ENCODE measurements at regions not wholly inside any gene's neighbourhood (a gene's known extent, or its start where the extent isn't known, plus 50 kb on each side); places are given as distances from the start of the nearest gene placed in this dataset.

GRCh38 chr3:178063461-178063860 is 472.8 kb upstream of the KCNMB2 start:
- Histone ChIP-seq H4K20me1 (ENCODE audit: insufficient read depth) (no peaks in the 10 kb centered on the region), H3K4me2 (ENCODE audit: low read length) (no peak overlapping the region), H3F3A (ENCODE audit: insufficient read depth, low read length, poor library complexity, severe bottlenecking) (no peaks in the 10 kb centered on the region), H3K27me3 (ENCODE audit: insufficient read depth, low read depth, low read length) (no peaks in the 10 kb centered on the region), H3K27ac (ENCODE audit: low read length) (no peak overlapping the region), H2AFZ (ENCODE audit: low read depth, low read length) (no peak overlapping the region), H3K9me2 (ENCODE audit: insufficient read depth, low read length) (no peaks in the 10 kb centered on the region), H3K79me2 (replicated peaks; ENCODE audit: insufficient read depth, low read length) (no peaks in the 10 kb centered on the region), H3K4me3 (ENCODE audit: low read length) (no peak overlapping the region), H3K36me3 (ENCODE audit: insufficient read depth, low read length) (no peaks in the 10 kb centered on the region), H3K9me3 (ENCODE audit: low read length) (no peaks in the 10 kb centered on the region), H3K9ac (ENCODE audit: low read length) (no peak overlapping the region)
- TF ChIP-seq, protein P1, sequence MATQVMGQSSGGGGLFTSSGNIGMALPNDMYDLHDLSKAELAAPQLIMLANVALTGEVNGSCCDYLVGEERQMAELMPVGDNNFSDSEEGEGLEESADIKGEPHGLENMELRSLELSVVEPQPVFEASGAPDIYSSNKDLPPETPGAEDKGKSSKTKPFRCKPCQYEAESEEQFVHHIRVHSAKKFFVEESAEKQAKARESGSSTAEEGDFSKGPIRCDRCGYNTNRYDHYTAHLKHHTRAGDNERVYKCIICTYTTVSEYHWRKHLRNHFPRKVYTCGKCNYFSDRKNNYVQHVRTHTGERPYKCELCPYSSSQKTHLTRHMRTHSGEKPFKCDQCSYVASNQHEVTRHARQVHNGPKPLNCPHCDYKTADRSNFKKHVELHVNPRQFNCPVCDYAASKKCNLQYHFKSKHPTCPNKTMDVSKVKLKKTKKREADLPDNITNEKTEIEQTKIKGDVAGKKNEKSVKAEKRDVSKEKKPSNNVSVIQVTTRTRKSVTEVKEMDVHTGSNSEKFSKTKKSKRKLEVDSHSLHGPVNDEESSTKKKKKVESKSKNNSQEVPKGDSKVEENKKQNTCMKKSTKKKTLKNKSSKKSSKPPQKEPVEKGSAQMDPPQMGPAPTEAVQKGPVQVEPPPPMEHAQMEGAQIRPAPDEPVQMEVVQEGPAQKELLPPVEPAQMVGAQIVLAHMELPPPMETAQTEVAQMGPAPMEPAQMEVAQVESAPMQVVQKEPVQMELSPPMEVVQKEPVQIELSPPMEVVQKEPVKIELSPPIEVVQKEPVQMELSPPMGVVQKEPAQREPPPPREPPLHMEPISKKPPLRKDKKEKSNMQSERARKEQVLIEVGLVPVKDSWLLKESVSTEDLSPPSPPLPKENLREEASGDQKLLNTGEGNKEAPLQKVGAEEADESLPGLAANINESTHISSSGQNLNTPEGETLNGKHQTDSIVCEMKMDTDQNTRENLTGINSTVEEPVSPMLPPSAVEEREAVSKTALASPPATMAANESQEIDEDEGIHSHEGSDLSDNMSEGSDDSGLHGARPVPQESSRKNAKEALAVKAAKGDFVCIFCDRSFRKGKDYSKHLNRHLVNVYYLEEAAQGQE (IDR thresholded peaks at IDR 0.05; ENCODE audit: borderline replicate concordance) = no peak
- no peak for TF ChIP-seq MXI1 (conservative IDR thresholded peaks at IDR 0.05; ENCODE audit: poor library complexity, severe bottlenecking)

- Histone ChIP-seq H4K20me1 (ENCODE audit: insufficient read depth) (no peaks in the 10 kb centered on the region), H3K9me3 (ENCODE audit: low read length) (no peaks in the 10 kb centered on the region), H3K4me2 (ENCODE audit: low read length) (no peak overlapping the region), H3F3A (ENCODE audit: insufficient read depth, low read length, poor library complexity, severe bottlenecking) (no peaks in the 10 kb centered on the region), H3K4me3 (ENCODE audit: low read length) (no peak overlapping the region), H3K9me2 (ENCODE audit: insufficient read depth, low read length) (no peaks in the 10 kb centered on the region), H3K27ac (ENCODE audit: low read length) (no peak overlapping the region), H2AFZ (ENCODE audit: low read depth, low read length) (no peak overlapping the region), H3K36me3 (ENCODE audit: insufficient read depth, low read length) (no peaks in the 10 kb centered on the region), H3K9ac (ENCODE audit: low read length) (no peak overlapping the region), H3K79me2 (replicated peaks; ENCODE audit: insufficient read depth, low read length) (no peaks in the 10 kb centered on the region), H3K27me3 (ENCODE audit: insufficient read depth, low read depth, low read length) (no peaks in the 10 kb centered on the region)
- TF ChIP-seq EZH2 (IDR thresholded peaks at IDR 0.05; ENCODE audit: borderline replicate concordance, insufficient read depth, low read length, poor library complexity, severe bottlenecking) = no peak
- TF ChIP-seq MXI1 (conservative IDR thresholded peaks at IDR 0.05; ENCODE audit: poor library complexity, severe bottlenecking) = no peak
- TF ChIP-seq CTCF (IDR thresholded peaks at IDR 0.05; ENCODE audit: poor library complexity, severe bottlenecking) = no peak
- TF ChIP-seq TAF1 (IDR thresholded peaks at IDR 0.05; ENCODE audit: low read depth) = no peak
- TF ChIP-seq EP300 (conservative IDR thresholded peaks at IDR 0.05; ENCODE audit: poor library complexity, severe bottlenecking) = no peak
- no peak for TF ChIP-seq SMC3 (conservative IDR thresholded peaks at IDR 0.05; ENCODE audit: poor library complexity)
- no peak for TF ChIP-seq POLR2AphosphoS5 (IDR thresholded peaks at IDR 0.05)
- no peak for TF ChIP-seq RAD21 (conservative IDR thresholded peaks at IDR 0.05)
- TF ChIP-seq, protein P1 (IDR thresholded peaks at IDR 0.05; ENCODE audit: borderline replicate concordance) = no peak
Observed at GRCh38 chr3:178067721-178068120, 468.5 kb upstream of the KCNMB2 start.

Data from neural cell (in vitro differentiated cells).